ENCODE measurements at regions not wholly inside any gene's neighbourhood (a gene's known extent, or its start where the extent isn't known, plus 50 kb on each side); places are given as distances from the start of the nearest gene placed in this dataset.

DNA sequence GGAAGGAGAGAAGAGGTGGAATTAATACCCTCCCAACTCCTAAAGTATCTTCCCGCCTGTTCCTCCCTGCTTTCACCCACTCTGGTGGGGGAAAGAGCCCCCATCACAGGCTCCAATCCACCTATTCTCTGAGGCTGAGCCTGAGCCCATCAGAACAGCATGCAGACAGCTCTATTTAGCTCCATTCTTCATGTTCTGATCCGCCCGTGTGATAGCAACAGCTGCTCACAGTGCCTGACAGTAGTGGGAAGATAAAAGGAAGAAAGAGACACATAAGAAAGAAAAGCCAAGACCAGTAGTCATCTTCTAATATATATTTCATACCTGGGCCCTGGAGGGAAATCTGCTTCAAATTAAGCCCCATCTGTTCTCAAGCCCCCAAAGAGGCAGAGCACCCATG is 80.3 kb upstream of the AKIP1 start:
- TF ChIP-seq GATA2 (IDR thresholded peaks at IDR 0.05; ENCODE audit: low read depth, low read length) (no peak), GATA3 (IDR thresholded peaks at IDR 0.05; ENCODE audit: low read depth, low read length) (no peak)

Measured in SH-SY5Y (cell line).